Ramos (cell line): ENCODE measurements at regions not wholly inside any gene's neighbourhood (a gene's known extent, or its start where the extent isn't known, plus 50 kb on each side); places are given as distances from the start of the nearest gene placed in this dataset.
"Not testable (repeated sequence)": the region's sequence is repeated elsewhere in the genome, so short reads cannot be mapped to it uniquely, and the experiment has no call there.

Source experiments
- in situ Hi-C: fragments of 300-500 bp; cut with MboI; formaldehyde crosslinking; loops from one replicate; pipeline ENCODE4 v1.14.3; 2022; ENCODE audit warnings: low sequenced_read_pairs; ENCODE audit not compliant: unreplicated experiment

DNA sequence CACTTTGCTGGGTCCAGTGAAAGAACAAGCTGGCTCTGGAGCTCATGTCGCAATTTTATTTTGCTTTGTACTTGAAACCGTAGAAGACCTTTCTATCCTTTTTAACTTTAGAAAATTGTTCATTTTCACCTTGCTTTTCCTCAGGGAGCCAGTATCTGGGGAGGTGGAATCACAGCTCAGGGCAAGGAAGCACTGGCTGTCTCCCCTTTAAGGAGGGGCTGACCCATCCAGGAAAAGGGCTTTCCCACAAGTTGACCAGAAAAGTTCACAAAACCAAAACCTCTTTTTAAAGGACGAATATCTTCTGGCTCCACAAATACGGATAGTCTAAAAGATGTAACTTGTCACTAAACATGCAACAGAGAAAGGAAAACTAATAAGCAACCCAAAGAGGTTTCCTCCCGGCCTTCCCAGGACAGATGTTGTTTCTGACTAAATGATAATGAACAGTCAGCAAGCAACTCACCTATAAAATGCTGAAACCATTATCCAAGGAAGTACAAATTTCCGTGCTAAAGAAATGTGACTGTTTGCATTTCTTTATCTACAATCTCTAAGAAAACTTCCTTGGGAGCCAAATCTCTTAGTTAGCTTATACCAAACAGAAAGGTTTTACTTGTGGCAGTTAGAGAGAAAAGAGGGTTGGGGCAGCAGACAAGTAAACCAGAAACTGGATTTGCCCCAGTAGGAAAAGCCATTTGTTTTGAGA, 278.2 kb downstream of the PLK2 start:
- in situ Hi-C loops: no loop called here

DNA sequence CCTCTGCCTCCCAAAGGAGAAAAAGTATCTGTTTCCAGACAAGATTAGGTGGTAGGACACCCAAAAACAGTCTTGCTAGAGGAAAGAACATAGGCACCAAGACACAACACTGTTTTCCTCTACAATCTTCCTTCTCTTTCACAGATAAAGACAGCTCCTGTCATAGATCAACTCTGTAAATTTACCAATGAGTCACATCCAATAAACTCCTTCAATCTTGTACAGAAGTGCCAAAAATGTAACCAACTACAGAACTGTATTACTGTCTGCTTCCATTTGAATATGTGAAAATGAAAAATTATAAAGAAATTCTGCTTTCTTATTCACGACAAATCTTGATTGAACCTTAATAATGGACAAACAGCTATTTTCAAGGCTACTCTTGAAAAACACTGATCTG, 286.9 kb downstream of the PLK2 start:
- in situ Hi-C loops: no loop called here

GRCh38 chr5:58165152-58165551, 294.7 kb downstream of the PLK2 start:
- in situ Hi-C loops: no loop called here

DNA sequence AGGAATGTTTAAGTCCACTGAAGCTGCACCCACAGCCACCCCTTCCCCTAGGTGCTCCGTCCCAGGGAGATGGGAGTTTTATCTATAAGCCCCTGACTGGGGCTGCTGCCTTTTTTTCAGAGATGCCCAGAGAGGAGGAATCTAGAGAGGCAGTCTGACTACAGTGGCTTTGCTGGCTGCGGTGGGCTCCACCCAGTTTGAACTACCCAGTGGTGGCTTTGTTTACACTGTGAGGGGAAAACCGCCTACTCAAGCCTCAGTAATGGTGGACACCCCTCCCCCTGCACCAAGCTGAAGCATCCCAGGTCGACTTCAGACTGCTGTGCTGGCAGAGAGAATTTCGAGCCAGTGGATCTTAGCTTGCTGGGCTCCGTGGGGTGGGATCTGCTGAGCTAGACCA, 298.0 kb downstream of the PLK2 start:
- in situ Hi-C loops: not testable (repeated sequence)

GRCh38 chr5:58156973-58157701, 302.7 kb downstream of the PLK2 start:
- in situ Hi-C loops: no loop called here

DNA sequence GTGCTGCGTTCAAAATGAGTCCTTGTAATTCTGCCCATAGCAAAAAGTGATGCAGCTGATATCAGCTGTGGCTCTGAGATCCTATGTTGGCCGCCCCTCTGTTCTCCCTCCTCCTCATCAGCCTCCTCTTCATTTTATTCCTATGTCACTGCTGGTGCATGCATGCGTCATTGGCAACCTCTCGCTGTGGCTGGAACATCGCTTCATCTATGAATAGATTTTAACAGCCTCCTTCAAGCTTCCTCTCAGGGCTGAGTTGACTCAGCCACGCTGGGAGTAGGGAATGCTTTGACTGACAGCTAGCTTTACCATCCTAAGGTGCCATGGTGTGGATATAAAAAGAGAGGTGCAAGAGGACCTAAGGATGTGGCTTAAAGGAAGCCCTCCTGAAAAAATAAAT, 303.5 kb downstream of the PLK2 start:
- in situ Hi-C loops: no loop called here

- in situ Hi-C loops: no loop called here
Observed at GRCh38 chr5:58153255-58153654, 306.6 kb downstream of the PLK2 start.

DNA sequence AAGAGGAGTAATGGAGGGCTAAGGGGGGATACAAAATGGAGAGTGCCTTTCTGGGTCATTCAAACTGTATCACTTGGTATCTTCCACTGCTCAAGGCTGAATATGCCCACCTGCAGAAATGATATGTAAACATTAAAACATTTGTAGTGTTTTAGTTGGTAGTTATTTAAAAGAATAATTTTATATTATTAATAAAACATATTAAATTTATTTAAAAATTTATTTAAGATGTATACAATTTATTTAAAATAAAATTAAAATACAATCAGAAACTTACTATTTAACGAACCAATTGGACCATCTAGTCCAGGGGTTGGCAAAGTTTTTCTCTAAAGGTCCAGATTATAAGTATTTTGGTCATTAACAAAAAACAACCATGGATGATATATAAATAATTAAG, 308.5 kb downstream of the PLK2 start:
- in situ Hi-C loops: no loop called here

GRCh38 chr5:58150926-58151325, 309.0 kb downstream of the PLK2 start:
- in situ Hi-C loops: no loop called here

GRCh38 chr5:58149746-58150145, 310.1 kb downstream of the PLK2 start:
- in situ Hi-C loops: no loop called here

DNA sequence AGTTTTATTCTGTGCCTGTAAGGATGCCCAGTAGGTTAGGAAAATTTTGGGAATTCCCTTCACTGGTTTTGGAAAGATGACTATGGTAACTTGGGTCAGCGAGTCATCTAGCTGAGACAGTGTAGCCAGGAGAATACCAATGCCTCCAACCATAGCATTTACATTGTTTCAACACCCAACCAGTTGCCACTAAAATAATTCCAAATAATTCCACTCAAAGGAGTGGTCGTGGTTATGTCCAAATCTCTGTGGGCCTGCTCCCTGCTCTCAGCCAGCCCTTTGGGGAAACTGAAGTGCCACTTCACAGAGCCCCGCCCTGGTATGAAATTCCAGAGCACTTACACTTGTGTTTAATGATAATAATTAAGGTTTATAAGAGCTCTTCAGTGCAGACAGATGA, 310.5 kb downstream of the PLK2 start:
- in situ Hi-C loops: no loop called here

GRCh38 chr5:58148254-58148775, 311.6 kb downstream of the PLK2 start:
- in situ Hi-C loops: no loop called here

DNA sequence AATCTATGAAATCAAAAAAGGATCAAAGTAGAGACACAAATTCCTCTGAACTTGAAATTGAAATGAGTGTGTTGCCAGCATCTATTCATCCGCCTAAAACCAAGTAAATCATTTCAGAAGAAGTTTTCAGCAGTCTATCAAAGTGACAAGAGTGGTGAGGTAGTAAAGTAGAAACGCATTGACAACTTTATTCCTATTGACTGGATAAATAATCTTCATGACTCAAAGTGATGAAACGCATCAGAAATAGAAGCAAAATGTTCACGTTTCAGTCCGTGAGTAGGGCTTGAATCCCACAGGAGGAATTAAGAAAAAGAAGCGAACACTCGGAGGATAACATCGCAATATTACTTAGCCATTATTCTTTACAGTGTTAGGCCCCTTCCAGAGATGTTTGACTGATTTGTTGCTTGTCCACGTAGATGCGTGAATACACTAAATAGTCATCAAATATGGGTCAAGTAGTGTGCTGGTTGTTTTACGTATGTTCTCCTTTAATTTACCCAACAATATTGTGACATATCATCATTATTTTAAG, 314.4 kb downstream of the PLK2 start:
- in situ Hi-C loops: no loop called here

DNA sequence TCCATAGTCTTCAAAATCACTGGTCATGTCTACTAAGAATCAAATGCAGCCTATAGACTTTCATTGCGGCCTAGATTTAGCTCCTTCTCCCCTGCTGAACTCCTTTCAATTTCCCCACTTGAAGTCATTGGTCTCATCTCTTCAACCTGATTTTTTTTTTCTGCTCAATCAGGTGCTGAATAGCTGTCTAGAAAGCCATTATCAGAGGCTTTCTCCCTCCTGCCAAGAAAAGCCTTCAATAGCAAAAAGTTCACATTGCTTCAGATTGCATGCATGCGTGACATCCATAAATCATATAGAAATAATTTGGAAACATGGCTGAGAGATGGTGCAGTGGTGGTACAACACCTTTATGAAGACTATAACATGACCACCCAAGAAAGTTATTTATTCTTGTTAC, 316.2 kb downstream of the PLK2 start:
- in situ Hi-C loops: no loop called here

- in situ Hi-C loops: no loop called here
Observed at GRCh38 chr5:58143181-58143580, 316.7 kb downstream of the PLK2 start.

- in situ Hi-C loops: no loop called here
Observed at GRCh38 chr5:58138791-58139190, 321.1 kb downstream of the PLK2 start.

GRCh38 chr5:58136406-58136805, 323.5 kb downstream of the PLK2 start:
- in situ Hi-C loops: no loop called here

- in situ Hi-C loops: no loop called here
Observed at GRCh38 chr5:58135571-58136335, 324.1 kb downstream of the PLK2 start.

DNA sequence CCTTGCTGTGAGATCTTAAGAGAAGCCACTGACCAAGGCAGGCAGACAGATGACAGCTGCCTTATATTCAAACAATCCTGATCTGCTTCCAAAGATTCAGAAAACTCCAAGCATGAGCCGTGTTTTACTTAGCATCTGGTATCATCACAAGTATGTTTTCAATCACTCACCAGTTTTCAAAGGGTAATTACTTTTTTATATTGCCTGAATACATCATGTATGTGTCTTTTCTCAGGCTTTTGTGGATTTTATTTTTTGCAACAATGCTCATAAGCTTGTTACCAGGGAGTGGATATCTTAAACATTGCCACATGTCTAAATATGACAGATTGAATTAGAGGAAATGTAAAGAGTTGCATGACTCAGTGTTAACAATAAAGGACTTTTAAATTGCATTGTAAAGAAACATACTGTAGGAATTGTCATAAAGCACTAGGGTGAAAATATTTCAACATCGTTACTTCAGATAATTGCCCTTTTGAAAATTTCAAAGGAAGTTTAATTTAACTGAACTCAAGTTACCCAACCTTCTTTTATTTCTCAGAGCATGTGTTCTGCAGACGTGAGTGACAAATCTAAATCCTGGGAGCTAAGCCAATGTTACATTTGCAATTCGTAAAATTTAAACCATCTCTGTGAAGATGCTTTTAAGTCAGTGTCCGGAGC, 326.1 kb downstream of the PLK2 start:
- in situ Hi-C loops: no loop called here

- in situ Hi-C loops: no loop called here
Observed at GRCh38 chr5:58133216-58133615, 326.7 kb downstream of the PLK2 start.
